ENCODE measurements at regions not wholly inside any gene's neighbourhood (a gene's known extent, or its start where the extent isn't known, plus 50 kb on each side); places are given as distances from the start of the nearest gene placed in this dataset.

DNA sequence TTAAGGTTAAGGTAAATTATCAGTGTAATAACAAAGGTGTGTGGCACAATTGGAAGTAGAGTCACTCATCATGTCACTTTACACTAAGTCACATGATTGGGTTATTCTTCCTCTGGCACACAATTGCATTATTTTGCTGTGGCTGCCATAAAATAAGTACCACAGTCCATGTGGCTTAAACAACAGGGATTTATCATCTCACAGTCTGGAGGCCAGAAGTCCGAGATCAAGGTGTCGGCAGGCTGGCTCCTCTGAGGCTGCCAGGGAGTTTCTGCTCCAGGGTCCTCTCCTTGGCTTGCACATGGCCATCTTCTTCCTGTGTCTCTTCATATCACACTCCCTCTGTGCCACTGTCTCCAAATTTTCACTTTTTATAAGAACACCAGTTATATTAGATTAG, 421.2 kb downstream of the CMPK2 start:
- Histone ChIP-seq H3K4me3 (ENCODE audit: low read depth, low read length) (no peak overlapping the region), H3K27me3 (ENCODE audit: control insufficient read depth, insufficient read depth, low read length) (no peaks in the 10 kb centered on the region), H3K36me3 (ENCODE audit: control insufficient read depth, insufficient read depth, low read length) (no peaks in the 10 kb centered on the region)
- CTCF ChIA-PET, result no interaction called here
- POLR2A ChIA-PET, result no interaction called here
- TF ChIP-seq, protein P1, sequence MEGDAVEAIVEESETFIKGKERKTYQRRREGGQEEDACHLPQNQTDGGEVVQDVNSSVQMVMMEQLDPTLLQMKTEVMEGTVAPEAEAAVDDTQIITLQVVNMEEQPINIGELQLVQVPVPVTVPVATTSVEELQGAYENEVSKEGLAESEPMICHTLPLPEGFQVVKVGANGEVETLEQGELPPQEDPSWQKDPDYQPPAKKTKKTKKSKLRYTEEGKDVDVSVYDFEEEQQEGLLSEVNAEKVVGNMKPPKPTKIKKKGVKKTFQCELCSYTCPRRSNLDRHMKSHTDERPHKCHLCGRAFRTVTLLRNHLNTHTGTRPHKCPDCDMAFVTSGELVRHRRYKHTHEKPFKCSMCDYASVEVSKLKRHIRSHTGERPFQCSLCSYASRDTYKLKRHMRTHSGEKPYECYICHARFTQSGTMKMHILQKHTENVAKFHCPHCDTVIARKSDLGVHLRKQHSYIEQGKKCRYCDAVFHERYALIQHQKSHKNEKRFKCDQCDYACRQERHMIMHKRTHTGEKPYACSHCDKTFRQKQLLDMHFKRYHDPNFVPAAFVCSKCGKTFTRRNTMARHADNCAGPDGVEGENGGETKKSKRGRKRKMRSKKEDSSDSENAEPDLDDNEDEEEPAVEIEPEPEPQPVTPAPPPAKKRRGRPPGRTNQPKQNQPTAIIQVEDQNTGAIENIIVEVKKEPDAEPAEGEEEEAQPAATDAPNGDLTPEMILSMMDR (IDR thresholded peaks at IDR 0.05; ENCODE audit: insufficient read depth, low read depth, low read length), result no peak
- DNase-seq (ENCODE audit: low read depth), result no peak

DNA sequence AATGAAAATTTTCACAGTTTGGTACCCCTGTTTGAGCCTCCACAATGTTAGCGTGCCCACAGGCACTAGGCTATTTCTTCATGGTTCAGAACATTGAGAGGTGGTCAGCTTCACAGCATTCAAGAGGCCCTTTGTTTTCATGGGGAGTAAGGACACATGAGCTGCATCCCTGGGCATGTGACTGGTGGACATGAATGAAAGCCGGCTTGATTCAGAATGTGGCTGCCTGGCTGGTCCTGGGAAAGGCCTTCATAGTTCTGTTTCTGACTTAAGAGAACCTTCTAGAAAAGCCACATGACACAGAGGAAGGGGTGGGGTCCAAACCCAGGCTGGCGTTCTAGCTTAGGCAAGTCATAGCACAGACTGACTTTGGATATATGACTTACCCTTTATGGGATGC, 420.6 kb downstream of the CMPK2 start:
- no peaks in the 10 kb centered on the region for H3K27me3 ChIP-seq (ENCODE audit: control insufficient read depth, insufficient read depth, low read length)
- ChIA-PET CTCF (no interaction called here), POLR2A (no interaction called here)
- H3K36me3 ChIP-seq (ENCODE audit: control insufficient read depth, insufficient read depth, low read length), result no peaks in the 10 kb centered on the region
- no peak for DNase-seq (ENCODE audit: low read depth)
- TF ChIP-seq, protein P1 (IDR thresholded peaks at IDR 0.05; ENCODE audit: insufficient read depth, low read depth, low read length), result no peak
- no peak overlapping the region for H3K4me3 ChIP-seq (ENCODE audit: low read depth, low read length)

DNA sequence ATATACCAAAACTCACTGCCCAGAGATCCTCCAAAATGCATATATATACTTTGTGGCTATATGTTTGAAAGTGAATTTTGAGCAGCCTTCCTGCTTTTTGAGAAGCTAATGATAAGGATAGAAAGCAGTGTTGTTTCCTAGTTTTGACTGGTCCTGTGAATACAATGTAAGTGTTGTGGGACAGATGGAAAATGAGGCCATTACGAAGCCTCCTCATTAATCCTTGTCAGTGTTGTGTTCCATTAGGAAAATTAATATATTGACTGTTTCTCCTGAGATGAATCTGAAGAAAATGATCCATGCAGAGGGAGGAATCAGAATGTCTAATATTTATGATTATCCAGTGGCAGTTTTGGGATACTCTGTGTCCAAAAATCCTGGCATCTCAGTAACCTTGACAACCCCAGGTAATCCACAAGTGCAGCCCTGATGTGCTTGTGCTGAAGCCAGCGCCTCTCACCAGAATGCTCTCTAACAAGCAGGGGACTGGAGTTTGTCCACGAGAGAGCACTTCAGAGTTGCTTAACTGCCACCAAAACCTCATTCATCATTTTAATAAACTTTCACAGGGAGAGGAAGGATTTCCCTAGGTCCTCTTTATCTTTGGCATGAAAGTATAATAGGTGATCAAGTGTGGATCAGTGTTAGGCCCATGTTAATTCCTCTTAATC, 418.6 kb downstream of the CMPK2 start:
- Histone ChIP-seq H3K4me3 (ENCODE audit: low read depth, low read length) (no peak overlapping the region), H3K27me3 (ENCODE audit: control insufficient read depth, insufficient read depth, low read length) (no peaks in the 10 kb centered on the region), H3K36me3 (ENCODE audit: control insufficient read depth, insufficient read depth, low read length) (no peaks in the 10 kb centered on the region)
- DNase-seq (ENCODE audit: low read depth), result no peak
- ChIA-PET CTCF (no interaction called here), POLR2A (no interaction called here)
- TF ChIP-seq, protein P1 (IDR thresholded peaks at IDR 0.05; ENCODE audit: insufficient read depth, low read depth, low read length), result no peak

DNA sequence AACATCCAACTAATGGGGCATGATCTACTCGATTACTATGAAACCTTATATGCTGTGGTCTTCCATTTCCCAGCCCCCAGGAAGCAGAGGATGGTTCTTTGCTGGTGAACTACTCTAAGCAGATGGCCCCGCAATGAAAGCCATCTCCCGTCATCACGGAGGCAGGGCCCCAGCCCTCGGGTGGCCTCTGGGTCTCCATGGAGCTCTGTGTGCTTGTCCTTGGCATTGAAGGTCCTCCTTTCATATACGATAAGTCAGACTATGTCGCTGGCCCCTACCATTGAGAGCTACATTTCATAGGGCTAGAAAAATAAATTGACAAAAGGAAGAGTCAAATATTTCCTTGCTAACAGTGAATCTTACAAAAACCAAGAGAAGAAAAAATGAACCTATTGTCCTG, 416.8 kb downstream of the CMPK2 start:
- H3K36me3 ChIP-seq (ENCODE audit: control insufficient read depth, insufficient read depth, low read length), result no peaks in the 10 kb centered on the region
- no peak for DNase-seq (ENCODE audit: low read depth)
- H3K4me3 ChIP-seq (ENCODE audit: low read depth, low read length), result no peak overlapping the region
- CTCF ChIA-PET, result no interaction called here
- no peaks in the 10 kb centered on the region for H3K27me3 ChIP-seq (ENCODE audit: control insufficient read depth, insufficient read depth, low read length)
- POLR2A ChIA-PET, result no interaction called here
- TF ChIP-seq, protein P1 (IDR thresholded peaks at IDR 0.05; ENCODE audit: insufficient read depth, low read depth, low read length), result no peak

DNA sequence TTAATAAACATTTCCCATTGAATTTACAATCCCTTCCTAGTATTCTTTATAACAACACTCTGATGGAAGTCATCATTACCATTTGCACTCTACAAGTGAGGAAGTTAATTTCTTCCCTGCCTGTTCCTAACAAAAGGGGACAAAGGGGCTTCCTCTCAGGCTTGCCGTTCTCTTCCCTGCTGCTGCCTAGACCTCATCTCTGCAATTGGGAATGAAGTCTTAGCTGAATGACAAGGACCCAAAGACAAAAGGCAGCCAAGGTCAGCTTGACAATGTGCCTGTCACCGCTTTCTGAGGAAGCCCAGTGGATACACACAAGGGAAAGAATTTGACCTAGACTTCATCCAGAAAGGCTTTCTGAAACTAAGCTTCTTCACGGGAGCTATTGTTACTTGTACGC, 416.4 kb downstream of the CMPK2 start:
- CTCF ChIA-PET, result no interaction called here
- POLR2A ChIA-PET, result no interaction called here
- no peak overlapping the region for H3K4me3 ChIP-seq (ENCODE audit: low read depth, low read length)
- DNase-seq (ENCODE audit: low read depth), result no peak
- no peaks in the 10 kb centered on the region for H3K36me3 ChIP-seq (ENCODE audit: control insufficient read depth, insufficient read depth, low read length)
- H3K27me3 ChIP-seq (ENCODE audit: control insufficient read depth, insufficient read depth, low read length), result no peaks in the 10 kb centered on the region
- TF ChIP-seq, protein P1 (IDR thresholded peaks at IDR 0.05; ENCODE audit: insufficient read depth, low read depth, low read length), result no peak
